ENCODE measurements at regions not wholly inside any gene's neighbourhood (a gene's known extent, or its start where the extent isn't known, plus 50 kb on each side); places are given as distances from the start of the nearest gene placed in this dataset.

GRCh38 chr18:21960189-21960588, 209.2 kb upstream of the GATA6 start:
- TF ChIP-seq, protein P1, sequence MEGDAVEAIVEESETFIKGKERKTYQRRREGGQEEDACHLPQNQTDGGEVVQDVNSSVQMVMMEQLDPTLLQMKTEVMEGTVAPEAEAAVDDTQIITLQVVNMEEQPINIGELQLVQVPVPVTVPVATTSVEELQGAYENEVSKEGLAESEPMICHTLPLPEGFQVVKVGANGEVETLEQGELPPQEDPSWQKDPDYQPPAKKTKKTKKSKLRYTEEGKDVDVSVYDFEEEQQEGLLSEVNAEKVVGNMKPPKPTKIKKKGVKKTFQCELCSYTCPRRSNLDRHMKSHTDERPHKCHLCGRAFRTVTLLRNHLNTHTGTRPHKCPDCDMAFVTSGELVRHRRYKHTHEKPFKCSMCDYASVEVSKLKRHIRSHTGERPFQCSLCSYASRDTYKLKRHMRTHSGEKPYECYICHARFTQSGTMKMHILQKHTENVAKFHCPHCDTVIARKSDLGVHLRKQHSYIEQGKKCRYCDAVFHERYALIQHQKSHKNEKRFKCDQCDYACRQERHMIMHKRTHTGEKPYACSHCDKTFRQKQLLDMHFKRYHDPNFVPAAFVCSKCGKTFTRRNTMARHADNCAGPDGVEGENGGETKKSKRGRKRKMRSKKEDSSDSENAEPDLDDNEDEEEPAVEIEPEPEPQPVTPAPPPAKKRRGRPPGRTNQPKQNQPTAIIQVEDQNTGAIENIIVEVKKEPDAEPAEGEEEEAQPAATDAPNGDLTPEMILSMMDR (IDR thresholded peaks at IDR 0.05): no peak
- no peak for TF ChIP-seq EZH2 (IDR thresholded peaks at IDR 0.05)

Measured in neural progenitor cell (in vitro differentiated cells).